Activated naive CD4-positive, alpha-beta T cell treated with anti-CD3 and anti-CD28 coated beads, Interleukin-2, amount 50 U/mL, for 72 hours (primary cell): ENCODE measurements at regions not wholly inside any gene's neighbourhood (a gene's known extent, or its start where the extent isn't known, plus 50 kb on each side); places are given as distances from the start of the nearest gene placed in this dataset.

Experiments used
- ATAC-seq, 2 donors: fragments of 150-1000 bp; cut with Tn5 transposase; 2 replicates each; pipeline ENCODE4 v1.10.0; 2021; ENCODE audit warnings: mild to moderate bottlenecking in 2 of 2, moderate library complexity in 2 of 2
- DNase-seq, 2 donors: peaks; one replicate each; pipeline ENCODE4 v3.0.0; 2021 to 2022; ENCODE audit warnings: low spot score in 2 of 2
- H3K27ac Mint-ChIP-seq, 2 donors: one replicate each; pipeline ENCODE4 v1.8.0; 2022; ENCODE audit warnings: mild to moderate bottlenecking in 2 of 2, mixed read lengths in 2 of 2
- H3K36me3 Mint-ChIP-seq, 2 donors: one replicate each; pipeline ENCODE4 v1.8.0; 2022; ENCODE audit warnings: mixed read lengths in 2 of 2
- H3K9me3 Mint-ChIP-seq, 2 donors: one replicate each; pipeline ENCODE4 v1.8.0; 2022; ENCODE audit warnings: mixed read lengths in 2 of 2

GRCh38 chr1:118243269-118243668, 58.2 kb upstream of the SPAG17 start:
- Mint-ChIP-seq H3K27ac (no peak overlapping the region), H3K36me3 (peaks cover 4 to 5% of the 10 kb centered on the region in 2 donors), H3K9me3 (peaks cover 20 to 23% of the 10 kb centered on the region in 2 donors)
- ATAC-seq, result no peak
- no peak for DNase-seq
